Cardiac muscle cell (in vitro differentiated cells and primary cell): ENCODE measurements at regions not wholly inside any gene's neighbourhood (a gene's known extent, or its start where the extent isn't known, plus 50 kb on each side); places are given as distances from the start of the nearest gene placed in this dataset.
A peak's percentile ranks its signal among the peaks of the same experiment; 100 is the strongest.

Experiments
- DNase-seq, 2 donors: peaks; one replicate each; pipeline versions ENCODE4 v3.0.0 to v3.0.0-alpha.2; 2010 to 2017; ENCODE audit warnings: low read depth in 1 of 2, low spot score in 1 of 2
- H3K27ac ChIP-seq: fragments of 200-600 bp; sonication (generic); 2 replicates; pipeline ENCODE4 v1.5.1; 2016
- H3K27me3 ChIP-seq: fragments of 200-600 bp; sonication (generic); 2 replicates; pipeline ENCODE4 v1.6.0; 2016; ENCODE audit warnings: control low read depth
- H3K36me3 ChIP-seq: fragments of 200-600 bp; sonication (generic); 2 replicates; pipeline ENCODE4 v1.5.1; 2016; ENCODE audit warnings: control low read depth
- H3K4me1 ChIP-seq: fragments of 200-600 bp; sonication (generic); 2 replicates; pipeline ENCODE4 v1.8.1; 2017; ENCODE audit warnings: low read depth, mild to moderate bottlenecking, mixed run types
- H3K4me3 ChIP-seq: fragments of 200-600 bp; sonication (generic); 2 replicates; pipeline ENCODE4 v1.5.1; 2016; ENCODE audit warnings: mild to moderate bottlenecking
- H3K9me3 ChIP-seq: fragments of 200-600 bp; sonication (generic); 2 replicates; pipeline ENCODE4 v1.5.1; 2017; ENCODE audit warnings: low read depth, mild to moderate bottlenecking, control low read depth
- CTCF ChIP-seq: IDR thresholded peaks from 2 replicates; pipeline ENCODE4 v1.5.1; 2012; ENCODE audit warnings: low read depth, mild to moderate bottlenecking, low read length

- H3K36me3 ChIP-seq: no peaks in the 10 kb centered on the region
- H3K27me3 ChIP-seq: peaks cover 67% of the 10 kb centered on the region
- no peaks in the 10 kb centered on the region for H3K4me1 ChIP-seq
- DNase-seq: peak; percentile 24 to 41
- peak overlapping the region; percentile 39 for H3K4me3 ChIP-seq
- no peak for TF ChIP-seq CTCF
- no peaks in the 10 kb centered on the region for H3K9me3 ChIP-seq
- no peak overlapping the region for H3K27ac ChIP-seq
Observed at GRCh38 chr6:21664314-21665109, 71.0 kb downstream of the SOX4 start.

- DNase-seq: peak in 1 of 2 donors; percentile 17
- Histone ChIP-seq H3K27ac (no peak overlapping the region), H3K36me3 (no peaks in the 10 kb centered on the region), H3K4me3 (peak overlapping the region; percentile 39), H3K27me3 (peaks cover 67% of the 10 kb centered on the region), H3K4me1 (no peaks in the 10 kb centered on the region), H3K9me3 (no peaks in the 10 kb centered on the region)
- no peak for TF ChIP-seq CTCF
Observed at GRCh38 chr6:21665110-21665391, 71.5 kb downstream of the SOX4 start.

- Histone ChIP-seq H3K27me3 (peaks cover 67% of the 10 kb centered on the region), H3K27ac (no peak overlapping the region)
- no peak for DNase-seq
Observed at GRCh38 chr6:21665392-21666200, 72.0 kb downstream of the SOX4 start.

GRCh38 chr6:21666201-21666691 lies 72.7 kb downstream of the SOX4 start:
- Histone ChIP-seq H3K36me3 (no peaks in the 10 kb centered on the region), H3K27me3 (peaks cover 67% of the 10 kb centered on the region), H3K4me3 (peak overlapping the region; percentile 39), H3K9me3 (no peaks in the 10 kb centered on the region), H3K27ac (no peak overlapping the region), H3K4me1 (no peaks in the 10 kb centered on the region)
- peak in 1 of 2 donors; percentile 24 for DNase-seq
- TF ChIP-seq CTCF: no peak

More at GRCh38 chr6:21665392-21666200, 72.0 kb downstream of the SOX4 start:
- Histone ChIP-seq H3K9me3 (no peaks in the 10 kb centered on the region), H3K4me3 (peak overlapping the region; percentile 39), H3K4me1 (no peaks in the 10 kb centered on the region), H3K36me3 (no peaks in the 10 kb centered on the region)
- TF ChIP-seq CTCF: no peak

- Histone ChIP-seq H3K4me1 (no peaks in the 10 kb centered on the region), H3K27me3 (peaks cover 67% of the 10 kb centered on the region), H3K27ac (no peak overlapping the region), H3K36me3 (no peaks in the 10 kb centered on the region), H3K9me3 (no peaks in the 10 kb centered on the region), H3K4me3 (peak overlapping the region; percentile 39)
- DNase-seq: peak in 1 of 2 donors; percentile 16
- TF ChIP-seq CTCF: no peak
Observed at GRCh38 chr6:21666853-21667681, 73.5 kb downstream of the SOX4 start.
